Neural cell (in vitro differentiated cells): ENCODE measurements at regions not wholly inside any gene's neighbourhood (a gene's known extent, or its start where the extent isn't known, plus 50 kb on each side); places are given as distances from the start of the nearest gene placed in this dataset.

Experiments
- H2AFZ ChIP-seq: fragments of 200-600, 300-800 bp; sonication (generic), shearing (Covaris generic); 2 replicates; pipeline ENCODE4 v1.6.0; 2014; ENCODE audit warnings: low read depth, mild to moderate bottlenecking, antibody characterized with exemption, low read length, moderate library complexity
- H3F3A ChIP-seq: fragments of 200-600 bp; shearing (Covaris generic); 2 replicates; pipeline ENCODE4 v1.6.1; 2016; ENCODE audit warnings: mild to moderate bottlenecking, moderate library complexity, mixed read lengths, antibody characterized with exemption, low read length; ENCODE audit not compliant: insufficient read depth, poor library complexity, severe bottlenecking
- H3K27ac ChIP-seq: fragments of 200-600, 300-800 bp; sonication (generic), shearing (Covaris generic); 2 replicates; pipeline ENCODE4 v1.5.1; 2014; ENCODE audit warnings: mild to moderate bottlenecking, low read length, moderate library complexity
- H3K27me3 ChIP-seq: fragments of 300-800, 200-600 bp; sonication (generic), shearing (Covaris generic); 2 replicates; pipeline ENCODE4 v1.6.0; 2014; ENCODE audit warnings: mild to moderate bottlenecking, low read depth, low read length, moderate library complexity; ENCODE audit not compliant: insufficient read depth
- H3K36me3 ChIP-seq: fragments of 300-800, 200-600 bp; sonication (generic), shearing (Covaris generic); 2 replicates; pipeline ENCODE4 v1.5.1; 2014; ENCODE audit warnings: mild to moderate bottlenecking, antibody characterized with exemption, low read length, moderate library complexity; ENCODE audit not compliant: insufficient read depth
- H3K4me2 ChIP-seq: fragments of 300-800, 200-600 bp; sonication (generic), shearing (Covaris generic); 2 replicates; pipeline ENCODE4 v1.6.0; 2014; ENCODE audit warnings: mild to moderate bottlenecking, low read length
- H3K4me3 ChIP-seq: fragments of 300-800, 200-600 bp; sonication (generic), shearing (Covaris generic); 2 replicates; pipeline ENCODE4 v1.5.1; 2014; ENCODE audit warnings: mild to moderate bottlenecking, low read length, moderate library complexity
- H3K79me2 ChIP-seq: fragments of 200-600 bp; shearing (Covaris generic); replicated peaks from 2 replicates; pipeline ENCODE4 v1.6.0; 2014; ENCODE audit warnings: mild to moderate bottlenecking, low read length, moderate library complexity; ENCODE audit not compliant: insufficient read depth
- H3K9ac ChIP-seq: fragments of 300-800, 200-600 bp; sonication (generic), shearing (Covaris generic); 2 replicates; pipeline ENCODE4 v1.6.1; 2016; ENCODE audit warnings: mild to moderate bottlenecking, low read length, mixed read lengths
- H3K9me2 ChIP-seq: fragments of 200-600 bp; shearing (Covaris generic); 2 replicates; pipeline ENCODE4 v1.6.1; 2016; ENCODE audit warnings: mild to moderate bottlenecking, low read length, mixed read lengths; ENCODE audit not compliant: insufficient read depth
- H3K9me3 ChIP-seq: fragments of 200-600, 300-800 bp; sonication (generic), shearing (Covaris generic); 2 replicates; pipeline ENCODE4 v1.6.1; 2016; ENCODE audit warnings: mild to moderate bottlenecking, mixed run types, low read length, moderate library complexity, mixed read lengths
- H4K20me1 ChIP-seq: fragments of 200-600 bp; shearing (Covaris generic); 2 replicates; pipeline ENCODE4 v1.6.1; 2016; ENCODE audit warnings: mild to moderate bottlenecking, mixed run types; ENCODE audit not compliant: insufficient read depth
- EP300 ChIP-seq: fragments of 450-650 bp; conservative IDR thresholded peaks from 2 replicates; pipeline ENCODE4 v1.6.1; 2014; ENCODE audit warnings: antibody characterized with exemption, mild to moderate bottlenecking, moderate library complexity; ENCODE audit not compliant: poor library complexity, severe bottlenecking
- EZH2 ChIP-seq: fragments of 200-600, 300-800 bp; shearing (Covaris generic), sonication (generic); IDR thresholded peaks from 2 replicates; pipeline ENCODE4 v1.6.1; 2014; ENCODE audit warnings: antibody characterized with exemption, low read length, borderline replicate concordance, mild to moderate bottlenecking; ENCODE audit not compliant: insufficient read depth, poor library complexity, severe bottlenecking
- MXI1 ChIP-seq: fragments of 450-650 bp; conservative IDR thresholded peaks from 2 replicates; pipeline ENCODE4 v1.6.1; 2014; ENCODE audit warnings: antibody characterized with exemption, mild to moderate bottlenecking; ENCODE audit not compliant: poor library complexity, severe bottlenecking
- POLR2AphosphoS5 ChIP-seq: IDR thresholded peaks from 2 replicates; pipeline ENCODE4 v1.6.1; 2012
- RAD21 ChIP-seq: fragments of 450-650 bp; conservative IDR thresholded peaks from 2 replicates; pipeline ENCODE4 v1.6.1; 2014; ENCODE audit warnings: antibody characterized with exemption, mild to moderate bottlenecking, moderate library complexity
- SMC3 ChIP-seq: fragments of 450-650 bp; conservative IDR thresholded peaks from 2 replicates; pipeline ENCODE4 v1.6.1; 2014; ENCODE audit warnings: antibody characterized with exemption, mild to moderate bottlenecking, moderate library complexity; ENCODE audit not compliant: poor library complexity
- TAF1 ChIP-seq: IDR thresholded peaks from 2 replicates; pipeline ENCODE4 v1.6.1; 2012; ENCODE audit warnings: low read depth
- TF ChIP-seq, protein P1 (sequence below): fragments of 450-650 bp; IDR thresholded peaks from 2 replicates; pipeline ENCODE4 v1.5.1; 2014; ENCODE audit warnings: antibody characterized with exemption, mild to moderate bottlenecking, moderate library complexity; ENCODE audit not compliant: poor library complexity, severe bottlenecking
- TF ChIP-seq, protein P2 (sequence below): IDR thresholded peaks from 2 replicates; pipeline ENCODE4 v1.6.1; 2012; ENCODE audit warnings: borderline replicate concordance

DNA sequence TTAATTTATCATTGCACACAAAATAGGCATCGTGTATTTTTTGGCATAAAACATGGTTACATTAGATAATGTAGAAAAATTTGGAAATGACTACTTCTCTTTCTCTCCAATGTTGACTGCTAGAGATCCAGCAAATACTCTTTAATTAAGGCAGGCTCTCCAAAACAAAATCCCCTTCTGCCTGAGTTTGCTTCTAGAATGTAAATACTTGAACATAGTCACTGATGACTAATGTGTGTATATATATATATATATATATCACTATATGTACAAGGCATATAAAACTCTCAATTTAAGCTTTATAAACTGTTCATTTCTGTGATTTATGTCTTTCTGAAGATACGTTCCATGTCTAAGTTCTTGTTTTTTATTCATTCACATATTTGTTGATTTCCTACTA is 67.2 kb upstream of the CAMK2D start:
- H3K27me3 ChIP-seq = no peaks in the 10 kb centered on the region
- H2AFZ ChIP-seq = no peak overlapping the region
- H3K9ac ChIP-seq = no peak overlapping the region
- TF ChIP-seq SMC3 (no peak), TAF1 (no peak), POLR2AphosphoS5 (no peak), EZH2 (no peak), MXI1 (no peak), RAD21 (no peak), EP300 (no peak)
- TF ChIP-seq, protein P1, sequence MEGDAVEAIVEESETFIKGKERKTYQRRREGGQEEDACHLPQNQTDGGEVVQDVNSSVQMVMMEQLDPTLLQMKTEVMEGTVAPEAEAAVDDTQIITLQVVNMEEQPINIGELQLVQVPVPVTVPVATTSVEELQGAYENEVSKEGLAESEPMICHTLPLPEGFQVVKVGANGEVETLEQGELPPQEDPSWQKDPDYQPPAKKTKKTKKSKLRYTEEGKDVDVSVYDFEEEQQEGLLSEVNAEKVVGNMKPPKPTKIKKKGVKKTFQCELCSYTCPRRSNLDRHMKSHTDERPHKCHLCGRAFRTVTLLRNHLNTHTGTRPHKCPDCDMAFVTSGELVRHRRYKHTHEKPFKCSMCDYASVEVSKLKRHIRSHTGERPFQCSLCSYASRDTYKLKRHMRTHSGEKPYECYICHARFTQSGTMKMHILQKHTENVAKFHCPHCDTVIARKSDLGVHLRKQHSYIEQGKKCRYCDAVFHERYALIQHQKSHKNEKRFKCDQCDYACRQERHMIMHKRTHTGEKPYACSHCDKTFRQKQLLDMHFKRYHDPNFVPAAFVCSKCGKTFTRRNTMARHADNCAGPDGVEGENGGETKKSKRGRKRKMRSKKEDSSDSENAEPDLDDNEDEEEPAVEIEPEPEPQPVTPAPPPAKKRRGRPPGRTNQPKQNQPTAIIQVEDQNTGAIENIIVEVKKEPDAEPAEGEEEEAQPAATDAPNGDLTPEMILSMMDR = no peak
- TF ChIP-seq, protein P2, sequence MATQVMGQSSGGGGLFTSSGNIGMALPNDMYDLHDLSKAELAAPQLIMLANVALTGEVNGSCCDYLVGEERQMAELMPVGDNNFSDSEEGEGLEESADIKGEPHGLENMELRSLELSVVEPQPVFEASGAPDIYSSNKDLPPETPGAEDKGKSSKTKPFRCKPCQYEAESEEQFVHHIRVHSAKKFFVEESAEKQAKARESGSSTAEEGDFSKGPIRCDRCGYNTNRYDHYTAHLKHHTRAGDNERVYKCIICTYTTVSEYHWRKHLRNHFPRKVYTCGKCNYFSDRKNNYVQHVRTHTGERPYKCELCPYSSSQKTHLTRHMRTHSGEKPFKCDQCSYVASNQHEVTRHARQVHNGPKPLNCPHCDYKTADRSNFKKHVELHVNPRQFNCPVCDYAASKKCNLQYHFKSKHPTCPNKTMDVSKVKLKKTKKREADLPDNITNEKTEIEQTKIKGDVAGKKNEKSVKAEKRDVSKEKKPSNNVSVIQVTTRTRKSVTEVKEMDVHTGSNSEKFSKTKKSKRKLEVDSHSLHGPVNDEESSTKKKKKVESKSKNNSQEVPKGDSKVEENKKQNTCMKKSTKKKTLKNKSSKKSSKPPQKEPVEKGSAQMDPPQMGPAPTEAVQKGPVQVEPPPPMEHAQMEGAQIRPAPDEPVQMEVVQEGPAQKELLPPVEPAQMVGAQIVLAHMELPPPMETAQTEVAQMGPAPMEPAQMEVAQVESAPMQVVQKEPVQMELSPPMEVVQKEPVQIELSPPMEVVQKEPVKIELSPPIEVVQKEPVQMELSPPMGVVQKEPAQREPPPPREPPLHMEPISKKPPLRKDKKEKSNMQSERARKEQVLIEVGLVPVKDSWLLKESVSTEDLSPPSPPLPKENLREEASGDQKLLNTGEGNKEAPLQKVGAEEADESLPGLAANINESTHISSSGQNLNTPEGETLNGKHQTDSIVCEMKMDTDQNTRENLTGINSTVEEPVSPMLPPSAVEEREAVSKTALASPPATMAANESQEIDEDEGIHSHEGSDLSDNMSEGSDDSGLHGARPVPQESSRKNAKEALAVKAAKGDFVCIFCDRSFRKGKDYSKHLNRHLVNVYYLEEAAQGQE = no peak
- H3F3A ChIP-seq = no peaks in the 10 kb centered on the region
- H3K36me3 ChIP-seq = no peaks in the 10 kb centered on the region
- no peaks in the 10 kb centered on the region for H4K20me1 ChIP-seq
- H3K9me3 ChIP-seq = no peaks in the 10 kb centered on the region
- no peaks in the 10 kb centered on the region for H3K79me2 ChIP-seq
- no peak overlapping the region for H3K27ac ChIP-seq
- no peak overlapping the region for H3K4me3 ChIP-seq
- H3K9me2 ChIP-seq = no peaks in the 10 kb centered on the region
- no peak overlapping the region for H3K4me2 ChIP-seq

DNA sequence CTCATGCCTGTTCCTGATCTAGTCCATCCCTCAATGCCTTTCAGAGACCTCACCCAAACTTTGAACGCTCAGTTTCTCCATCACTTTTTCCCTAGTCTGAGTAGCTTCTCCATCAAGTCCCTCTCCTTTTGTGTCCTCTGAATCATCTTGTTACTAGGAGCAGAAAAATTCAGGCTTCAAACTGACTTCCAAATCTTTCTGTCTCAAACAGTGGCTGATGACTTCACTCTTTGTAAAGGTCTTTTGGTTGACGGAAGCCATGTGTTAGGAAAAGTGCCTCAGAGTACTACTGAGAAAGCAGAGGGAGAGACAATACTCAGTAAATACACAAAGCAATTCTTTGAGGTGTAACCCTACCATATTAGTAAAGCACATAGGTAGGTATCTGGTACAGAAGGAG is 65.7 kb upstream of the CAMK2D start:
- H3K9ac ChIP-seq = no peak overlapping the region

More for the DNA sequence above, 65.7 kb upstream of the CAMK2D start:
- TF ChIP-seq, protein P1 = no peak
- TF ChIP-seq, protein P2 = no peak
- no peak for TF ChIP-seq EP300
- no peak for TF ChIP-seq POLR2AphosphoS5
- no peak for TF ChIP-seq EZH2
- TF ChIP-seq TAF1 = no peak
- no peak for TF ChIP-seq RAD21
- Histone ChIP-seq H3K4me3 (no peak overlapping the region), H3K9me2 (no peaks in the 10 kb centered on the region), H3K27me3 (no peaks in the 10 kb centered on the region), H2AFZ (no peak overlapping the region), H3K4me2 (no peak overlapping the region), H4K20me1 (no peaks in the 10 kb centered on the region), H3K79me2 (no peaks in the 10 kb centered on the region), H3K36me3 (no peaks in the 10 kb centered on the region), H3K9me3 (no peaks in the 10 kb centered on the region), H3K27ac (no peak overlapping the region), H3F3A (no peaks in the 10 kb centered on the region)
